HT-29 (cell line): ENCODE measurements at regions not wholly inside any gene's neighbourhood (a gene's known extent, or its start where the extent isn't known, plus 50 kb on each side); places are given as distances from the start of the nearest gene placed in this dataset.
A peak's percentile ranks its signal among the peaks of the same experiment; 100 is the strongest.

Experiments used
- DNase-seq: peaks from one replicate; pipeline ENCODE4 v3.0.0-alpha.2; 2015; ENCODE audit warnings: low spot score

DNA sequence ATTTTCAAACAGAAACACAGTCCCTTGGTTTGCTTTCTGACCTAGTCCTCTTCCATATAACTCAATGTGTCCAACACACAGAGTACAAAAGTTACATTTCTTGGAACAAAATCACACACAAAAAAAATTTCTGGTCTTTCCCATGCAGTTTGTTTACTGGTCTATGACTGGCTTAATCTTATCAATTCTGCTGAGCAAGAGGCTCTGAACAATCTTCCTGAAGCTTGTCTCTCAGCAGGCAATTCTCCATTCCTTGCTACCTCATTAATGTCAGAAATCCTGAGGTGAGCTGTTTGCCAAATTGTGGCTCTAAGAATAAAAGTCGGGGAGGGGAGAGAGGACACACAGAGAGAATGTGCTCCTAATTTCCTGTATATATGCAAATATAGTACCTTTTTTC is 423.6 kb downstream of the HLX start:
- no peak for DNase-seq

DNA sequence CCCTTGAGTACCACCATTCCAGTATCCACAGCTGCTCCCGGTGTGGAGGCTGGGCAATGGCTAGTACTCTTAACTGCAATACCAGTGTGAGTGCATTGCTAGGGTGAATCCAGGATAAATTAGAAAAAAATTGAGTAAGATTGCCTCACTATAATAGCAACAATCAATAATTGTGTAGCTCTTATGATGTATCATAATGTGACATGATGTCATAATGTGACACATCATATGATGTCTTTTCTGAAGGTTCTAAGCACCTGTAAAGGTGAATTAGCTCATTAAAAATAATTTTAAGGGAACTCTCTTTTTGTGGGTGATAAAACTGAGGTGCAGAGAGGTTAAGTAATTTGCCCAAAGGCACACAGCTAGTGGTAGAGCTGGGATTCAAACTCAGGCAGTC is 424.4 kb downstream of the HLX start:
- DNase-seq = no peak

DNA sequence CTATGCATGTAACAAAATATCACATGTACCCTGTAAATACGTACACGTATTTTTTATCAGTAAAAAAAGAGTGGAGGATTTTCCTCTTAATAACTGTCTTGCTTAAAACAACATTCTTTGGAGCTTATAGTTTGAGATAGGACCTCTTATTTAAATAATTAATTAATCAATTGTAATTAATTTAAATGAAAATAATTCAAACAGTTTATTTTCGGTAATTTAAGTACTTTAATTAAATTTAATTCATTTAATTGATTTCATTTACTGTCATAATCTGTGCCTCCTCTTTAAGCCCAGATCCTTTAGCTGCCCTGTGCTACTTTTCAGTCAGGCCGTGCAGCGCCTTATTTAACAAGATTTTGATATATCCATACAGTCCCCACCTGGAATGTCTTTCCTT is 427.0 kb downstream of the HLX start:
- DNase-seq = no peak

DNA sequence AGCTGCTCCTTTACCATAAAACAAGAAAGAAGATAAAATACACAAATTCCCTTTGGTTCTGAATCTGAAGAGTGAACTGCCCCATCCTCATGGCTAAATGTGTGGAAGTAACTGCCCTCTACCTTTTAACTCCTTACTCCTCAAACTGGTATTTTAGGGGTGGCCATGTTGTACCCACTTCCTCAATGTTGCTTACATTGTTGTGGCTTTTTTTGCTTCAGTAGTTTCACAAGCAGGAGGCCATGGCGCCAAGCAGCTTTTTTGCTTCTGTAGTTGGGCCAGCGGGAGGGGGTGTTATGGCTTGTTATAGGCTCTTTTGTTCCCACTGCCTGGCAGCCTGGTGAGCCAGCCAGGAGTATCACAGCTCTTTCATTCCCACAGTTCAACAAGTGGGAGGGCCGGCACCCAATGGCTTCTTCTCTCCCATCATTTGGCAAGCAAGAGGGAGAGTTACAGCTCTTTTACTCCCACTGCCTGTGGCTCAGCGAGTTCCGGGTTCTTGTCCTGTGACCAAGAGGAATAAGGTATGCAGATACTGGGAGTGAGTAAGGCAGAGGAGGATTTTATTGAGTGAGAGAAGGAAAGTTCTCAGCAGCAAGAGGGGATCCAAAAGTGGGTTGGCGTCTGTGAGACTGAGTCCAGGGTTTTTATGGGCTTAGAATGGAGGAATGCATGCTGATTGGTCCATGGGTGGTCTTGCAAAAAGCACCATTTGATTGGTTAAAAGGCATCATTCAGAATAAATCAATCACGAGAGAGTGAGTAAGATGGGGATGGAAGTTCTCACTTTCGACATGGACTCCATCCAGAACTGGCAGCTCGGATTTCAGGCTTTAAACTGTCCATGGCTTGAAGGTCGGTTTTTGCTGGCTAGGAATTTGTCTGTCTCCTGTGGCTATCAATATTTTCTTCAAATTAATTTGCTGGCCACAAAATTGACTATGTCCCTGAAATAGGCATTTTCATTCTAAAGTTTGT is 429.6 kb downstream of the HLX start:
- no peak for DNase-seq

DNA sequence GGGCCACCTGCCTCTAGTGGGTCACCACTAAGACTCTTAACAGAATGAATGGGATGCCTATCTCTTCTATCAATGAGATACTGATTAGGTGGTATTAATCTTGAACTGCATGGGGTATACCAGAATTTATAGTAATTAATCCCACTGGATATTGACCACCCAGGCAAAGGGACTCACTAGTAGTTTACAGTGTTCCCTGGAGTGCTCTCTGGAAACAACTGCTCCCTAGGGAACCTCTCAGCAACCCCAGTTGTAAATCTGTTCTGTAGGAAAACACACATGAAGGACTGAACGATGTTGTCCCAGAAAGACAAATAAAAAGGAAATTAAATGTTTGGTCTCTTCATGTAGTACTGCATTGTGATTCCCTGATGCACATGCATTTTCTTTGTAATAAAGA is 430.5 kb downstream of the HLX start:
- no peak for DNase-seq

DNA sequence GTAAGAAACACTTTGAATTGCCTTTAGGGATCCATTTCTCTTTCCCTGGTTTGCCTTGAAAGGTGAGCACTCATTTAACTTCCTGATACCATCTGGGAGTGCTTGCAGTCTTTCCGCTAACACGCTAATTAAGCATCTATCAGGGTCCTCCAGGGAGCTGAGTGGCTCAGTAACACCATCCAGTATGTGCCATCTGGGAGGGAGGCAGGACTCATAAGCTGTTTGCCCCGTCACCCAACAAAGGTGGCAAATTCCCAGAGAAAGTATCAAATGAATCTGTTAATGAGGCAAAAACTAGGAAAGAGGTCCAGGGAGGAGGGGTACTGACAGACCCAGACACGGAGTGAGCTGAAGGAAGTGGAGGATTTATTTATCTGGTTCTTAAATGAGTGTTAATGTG is 430.9 kb downstream of the HLX start:
- DNase-seq = no peak

DNA sequence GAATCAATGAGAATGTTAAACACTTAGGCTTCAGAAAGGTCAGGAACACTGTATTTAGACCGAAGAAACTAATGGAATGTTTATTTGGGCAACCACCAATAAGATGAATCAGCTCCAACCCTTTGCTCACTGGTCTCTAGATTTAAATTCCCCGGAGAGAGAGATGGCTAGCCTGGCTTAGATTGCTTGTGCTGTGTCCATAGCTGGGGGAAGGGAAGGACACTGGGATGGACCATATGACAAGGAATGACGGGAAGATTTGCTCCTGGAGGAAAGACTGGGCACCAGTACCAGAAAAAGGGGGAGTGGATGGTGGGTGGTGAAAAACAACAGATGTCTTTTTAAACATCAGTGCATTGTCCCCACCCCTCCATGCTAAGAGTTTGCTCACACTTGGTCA is 426.6 kb downstream of the DUSP10 start:
- no peak for DNase-seq

DNA sequence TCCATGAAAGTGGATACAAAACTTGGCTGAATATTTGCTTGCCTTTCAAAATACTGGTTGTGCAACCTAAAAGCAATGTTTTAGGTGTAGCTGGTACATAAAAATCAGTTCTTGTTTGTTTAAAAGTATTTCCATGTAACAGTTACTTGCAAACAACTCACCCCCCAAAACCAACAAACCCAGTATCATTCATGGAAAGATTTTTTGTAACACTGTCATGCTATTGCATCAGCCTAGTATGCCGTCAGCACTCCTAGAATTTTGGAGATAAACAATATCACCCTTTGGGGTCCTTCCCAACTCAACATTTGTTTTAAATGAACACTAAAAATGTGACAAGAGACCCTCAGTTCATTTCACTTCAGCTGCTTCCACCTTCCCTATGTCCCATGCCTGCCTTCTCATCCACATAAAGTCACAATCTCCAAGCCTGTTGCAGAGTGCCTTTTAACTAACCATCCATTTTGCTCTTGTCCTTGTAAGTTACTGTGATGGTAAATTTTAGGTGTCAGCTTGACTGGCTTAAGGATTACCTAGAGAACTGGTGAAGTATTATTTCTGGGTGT is 425.3 kb downstream of the DUSP10 start:
- no peak for DNase-seq

DNA sequence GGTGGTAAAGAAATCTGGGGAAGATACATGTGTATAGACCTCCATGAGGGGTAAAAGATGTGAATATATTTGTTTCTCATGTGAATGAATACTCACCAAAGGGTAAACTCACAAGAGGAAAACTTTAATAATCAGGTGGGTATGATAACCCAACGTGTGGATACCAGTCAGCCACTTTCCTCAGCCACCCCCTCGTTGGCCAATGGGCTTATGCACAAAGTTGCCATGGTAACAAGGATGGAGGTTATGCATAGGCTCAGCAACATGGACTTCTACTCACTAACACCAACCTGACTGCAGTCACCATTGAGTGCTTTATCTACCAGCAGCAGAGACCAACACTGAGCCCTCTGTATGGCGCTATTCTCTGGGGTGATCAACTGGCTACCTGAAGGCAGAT is 424.4 kb downstream of the DUSP10 start:
- DNase-seq = no peak

DNA sequence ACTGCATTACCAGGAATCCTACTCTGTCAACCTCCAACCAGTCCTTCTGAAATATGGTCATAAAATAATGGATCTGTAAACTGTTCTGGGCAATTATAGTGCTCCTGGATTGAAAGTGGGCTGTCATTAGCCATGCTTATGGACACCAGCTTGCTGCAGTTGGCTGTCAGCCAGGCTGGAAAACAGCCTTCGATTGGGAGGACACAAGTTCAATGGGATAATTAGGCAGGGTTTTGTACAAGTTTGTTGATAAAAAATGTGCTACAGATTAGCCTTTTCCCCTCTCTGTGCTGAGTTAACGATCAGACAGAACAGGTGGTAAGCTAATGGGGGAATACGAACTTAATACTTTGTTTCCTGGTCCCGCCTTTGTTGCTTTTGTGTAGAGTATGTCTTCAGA is 413.9 kb downstream of the DUSP10 start:
- DNase-seq = no peak

DNA sequence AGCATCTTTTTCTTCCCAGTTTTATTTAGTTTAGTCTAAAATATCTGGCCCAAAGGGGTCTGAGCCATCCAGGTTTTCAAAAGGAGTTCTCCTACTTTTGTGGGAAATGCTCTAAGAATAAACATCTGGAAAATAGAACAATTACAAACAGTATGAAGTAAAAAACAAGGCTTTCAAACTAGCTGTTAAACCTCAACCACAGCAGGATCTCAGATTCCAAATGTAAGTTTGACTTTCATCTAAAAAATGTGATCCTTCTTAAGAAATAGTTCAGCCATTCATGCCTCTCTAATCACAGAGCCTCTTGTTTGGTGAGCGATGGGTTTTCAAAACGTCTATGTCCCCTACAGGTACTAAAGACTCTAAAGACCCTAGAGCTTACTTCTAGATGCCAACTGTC is 413.5 kb downstream of the DUSP10 start:
- DNase-seq = no peak

DNA sequence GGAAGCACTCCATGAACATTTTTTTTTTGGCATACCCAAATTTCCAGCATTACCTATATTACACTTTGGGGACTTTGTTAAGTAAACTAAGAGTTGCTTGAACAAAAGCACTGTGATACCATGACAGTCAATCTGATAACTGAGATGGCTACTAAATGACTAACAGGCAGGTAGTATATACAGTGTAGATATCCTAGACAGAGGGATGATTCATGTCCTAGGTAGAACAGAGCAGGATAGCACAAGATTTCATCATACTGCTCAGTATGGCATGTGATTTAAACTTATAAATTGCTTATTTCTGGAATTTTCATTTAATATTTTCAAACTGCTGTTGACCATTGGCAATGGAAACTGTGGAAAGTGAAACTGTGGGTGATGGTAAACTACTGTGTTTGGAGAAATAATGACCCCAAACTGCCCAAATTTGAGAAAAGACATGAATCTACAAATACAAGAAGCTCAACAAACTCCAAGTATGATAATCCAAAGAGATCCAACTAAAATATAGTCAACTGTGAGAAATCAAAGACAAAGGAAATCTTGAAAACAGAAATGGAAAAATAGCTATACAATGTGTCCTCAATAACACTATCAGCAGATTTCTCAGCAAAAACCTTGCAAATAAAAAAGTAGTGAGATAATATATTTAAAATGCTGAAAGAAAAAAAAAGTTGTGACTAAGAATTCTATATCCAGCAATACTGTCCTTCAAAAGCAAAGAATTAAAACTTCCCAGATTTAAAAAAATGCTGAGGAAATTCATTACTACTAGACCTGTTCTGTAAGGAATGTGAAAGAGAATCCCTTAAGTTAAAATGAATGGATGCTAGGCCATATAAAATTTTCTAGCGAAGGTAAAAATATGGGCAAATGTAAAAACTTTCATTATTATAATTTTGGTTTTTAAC is 410.4 kb downstream of the DUSP10 start:
- no peak for DNase-seq

DNA sequence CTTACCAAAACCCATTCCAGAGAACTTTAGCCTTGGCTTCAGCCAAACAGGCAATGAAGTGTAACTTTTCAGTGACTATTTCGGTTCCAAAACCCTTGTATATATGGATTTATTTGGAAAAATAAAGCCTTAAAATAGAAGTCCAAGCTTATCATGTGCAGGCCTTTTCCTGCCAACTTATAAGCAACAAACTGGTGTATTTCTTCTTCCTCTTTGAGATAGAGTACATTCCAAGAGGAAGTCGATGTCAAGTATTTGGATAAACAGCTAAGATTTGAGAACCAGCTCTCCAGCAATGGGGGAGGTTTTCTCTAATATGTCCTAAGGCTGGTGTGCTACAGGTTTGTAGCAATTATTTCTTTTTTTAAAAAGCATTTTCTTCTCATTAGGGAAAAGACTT is 407.8 kb downstream of the DUSP10 start:
- DNase-seq = no peak

DNA sequence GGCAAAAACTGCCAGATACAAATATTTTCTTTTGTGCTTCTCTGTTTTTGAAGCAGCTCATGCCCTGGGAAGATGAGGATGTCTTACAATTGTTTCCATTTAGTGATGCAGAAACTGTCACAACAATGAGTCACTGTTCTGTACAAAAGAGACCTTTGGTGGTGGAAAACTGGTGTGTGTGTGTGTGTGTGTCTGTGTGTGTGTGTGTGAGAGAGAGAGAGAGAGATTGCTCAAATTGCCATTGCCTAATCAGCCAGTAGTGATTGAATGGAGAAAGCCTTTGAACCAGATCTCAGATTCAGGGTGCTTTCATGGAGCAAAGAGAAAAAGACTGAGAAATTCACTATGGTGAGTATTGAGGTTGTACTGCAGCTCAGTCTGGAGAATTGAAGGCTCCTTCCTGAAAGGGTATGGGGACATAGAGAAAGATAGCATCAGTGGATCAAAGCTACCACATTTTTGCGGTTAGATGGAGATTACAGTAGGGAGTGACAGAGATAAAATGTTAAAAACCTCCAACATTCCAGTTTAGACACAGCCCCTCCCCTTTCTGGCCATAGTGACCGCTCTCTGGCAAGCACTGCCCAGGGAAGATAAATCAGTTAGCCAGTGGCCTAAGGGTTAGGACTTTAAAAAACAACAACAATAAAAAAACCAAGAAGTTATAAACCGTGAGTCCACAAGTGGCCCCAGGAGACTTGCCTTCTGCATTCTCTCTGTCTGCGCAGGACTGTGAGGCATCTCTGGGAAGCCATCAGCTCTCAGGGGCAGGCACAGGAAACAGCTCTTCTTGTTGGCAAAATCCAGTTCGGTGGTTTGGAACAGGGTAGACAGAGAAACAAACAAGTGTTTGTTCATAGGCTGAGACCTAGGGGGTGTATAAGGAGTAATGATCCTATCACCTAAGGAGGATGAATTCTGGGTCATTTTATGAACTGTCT is 406.5 kb downstream of the DUSP10 start:
- DNase-seq = peak; percentile 2

DNA sequence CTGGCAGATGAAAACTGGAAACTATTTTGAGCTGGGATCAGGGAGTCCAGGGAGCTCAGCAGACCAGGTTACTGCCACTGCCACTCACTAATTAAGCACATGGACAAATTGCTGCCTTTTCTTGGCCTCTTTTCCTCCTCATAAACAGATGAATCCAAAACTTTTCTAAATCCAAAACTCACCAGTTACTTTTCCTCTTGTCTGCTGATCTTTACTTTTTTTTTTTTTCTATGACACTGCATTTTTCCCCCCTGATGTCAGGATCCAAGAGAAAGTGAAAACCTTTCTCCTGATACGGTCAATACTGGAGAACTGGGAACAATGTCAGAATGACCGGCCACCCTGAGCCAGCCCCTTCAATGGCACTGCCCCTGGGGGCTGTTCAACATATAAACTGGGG is 405.8 kb downstream of the DUSP10 start:
- DNase-seq = no peak

DNA sequence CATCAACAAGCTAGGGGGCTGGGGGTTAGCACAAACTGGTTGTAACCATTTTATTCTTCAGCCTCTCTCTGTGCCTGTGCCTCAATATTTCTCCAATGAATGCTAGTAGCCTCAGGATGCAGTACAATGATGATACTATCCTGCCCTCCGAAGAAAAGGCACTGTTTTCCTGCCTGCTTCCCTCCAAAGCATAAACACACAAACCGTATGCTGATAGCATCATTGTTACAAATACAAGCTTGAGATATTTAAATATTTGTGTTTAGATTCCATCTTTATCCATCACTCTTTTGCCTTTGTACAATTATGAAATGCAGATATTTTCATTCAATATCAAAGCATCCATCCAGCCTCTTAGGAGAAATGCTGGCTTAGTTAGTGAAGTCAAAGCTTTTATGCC is 404.8 kb downstream of the DUSP10 start:
- no peak for DNase-seq

DNA sequence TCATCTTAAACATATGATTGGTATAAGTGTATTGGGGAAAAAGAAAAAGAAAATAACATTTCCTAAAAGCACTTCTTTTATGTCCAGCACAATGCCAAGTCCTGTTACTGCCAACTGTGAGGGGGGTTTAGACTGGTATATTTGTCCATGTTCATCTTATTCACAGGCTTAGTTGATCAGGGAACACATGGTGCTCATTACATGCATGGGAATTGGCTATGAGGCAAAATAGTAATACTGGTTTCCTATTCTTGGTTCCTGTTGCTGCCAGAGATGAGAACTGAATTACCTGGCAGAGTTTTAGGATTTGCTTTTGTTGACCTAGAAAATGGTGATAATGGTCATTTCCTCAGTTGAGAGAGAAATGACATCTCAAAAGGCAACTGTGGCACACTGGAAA is 398.8 kb downstream of the DUSP10 start:
- no peak for DNase-seq

DNA sequence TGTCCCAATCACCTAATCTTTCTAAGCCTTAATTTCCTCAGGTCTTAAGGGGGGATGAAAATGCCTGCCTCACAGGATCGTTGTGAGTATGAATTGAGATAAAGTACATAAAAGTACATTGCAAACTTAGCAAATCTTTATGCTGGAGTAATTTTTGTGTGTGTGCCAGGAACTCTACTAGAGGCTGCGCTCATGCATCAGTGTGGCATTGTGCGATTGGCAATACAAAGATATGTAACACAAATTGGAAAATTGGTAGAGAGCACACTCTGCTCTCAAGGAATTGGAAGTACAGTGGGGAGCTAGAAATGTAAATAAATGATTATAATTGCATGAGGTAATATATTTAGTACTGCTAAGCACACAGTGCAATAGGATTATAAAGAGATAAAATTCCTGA is 398.3 kb downstream of the DUSP10 start:
- no peak for DNase-seq

DNA sequence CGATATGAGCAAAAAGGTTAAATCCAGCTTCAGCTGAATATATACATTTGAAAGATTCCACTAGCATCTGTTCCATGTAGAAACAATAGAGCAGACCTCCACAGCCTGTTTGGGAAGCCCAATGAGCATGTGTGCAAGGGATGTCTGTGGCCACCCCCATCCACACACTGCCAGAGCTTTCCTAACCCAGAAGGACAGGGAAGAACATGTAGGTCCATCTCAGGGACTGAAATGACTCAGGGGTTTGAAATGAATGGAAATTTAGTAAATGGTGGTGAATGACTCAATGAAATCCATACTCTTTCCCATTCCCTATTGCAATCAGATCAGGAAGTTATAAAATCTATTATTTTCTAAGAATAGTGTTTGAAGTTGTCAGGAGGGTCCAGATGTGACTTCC is 397.2 kb downstream of the DUSP10 start:
- DNase-seq = no peak

DNA sequence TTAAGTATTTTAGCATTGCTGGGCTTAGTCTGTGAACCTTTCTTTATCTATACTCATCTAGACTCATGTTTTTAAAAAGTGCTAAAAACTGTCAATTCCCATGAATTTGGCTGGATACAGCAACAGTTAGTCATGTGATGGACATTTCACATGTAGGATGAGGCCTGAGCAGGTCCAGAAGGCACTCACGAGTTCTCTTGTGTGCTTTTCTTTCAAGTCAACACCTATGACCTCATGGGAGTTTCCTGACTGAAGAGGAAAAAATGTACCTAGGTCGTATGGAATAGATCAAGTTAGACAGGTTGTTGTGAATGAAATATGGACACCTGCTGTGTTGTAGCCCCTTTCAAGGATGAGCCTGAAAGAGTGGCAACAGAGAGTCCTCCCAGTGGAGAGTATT is 394.2 kb downstream of the DUSP10 start:
- no peak for DNase-seq

DNA sequence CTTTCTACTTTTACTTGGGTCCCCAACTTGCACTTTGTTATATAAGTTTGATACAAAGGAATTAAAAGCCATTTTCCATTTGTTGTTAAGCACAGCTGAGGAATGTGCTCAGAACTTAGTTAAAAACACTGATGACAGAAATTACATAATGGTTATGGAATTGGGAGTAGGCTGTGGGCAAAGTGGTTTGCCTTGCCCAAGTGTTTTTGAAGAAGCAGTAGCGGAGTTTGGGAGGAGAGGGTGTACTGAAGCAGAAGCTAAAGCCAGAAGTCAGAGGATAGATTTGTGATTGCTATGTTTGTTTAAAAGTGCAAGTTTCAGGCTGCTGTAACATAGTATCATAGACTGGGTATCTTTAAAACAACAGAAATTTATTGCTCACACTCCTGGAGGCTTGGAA is 391.8 kb downstream of the DUSP10 start:
- no peak for DNase-seq
